ENCODE measurements at regions not wholly inside any gene's neighbourhood (a gene's known extent, or its start where the extent isn't known, plus 50 kb on each side); places are given as distances from the start of the nearest gene placed in this dataset.
"Not testable (repeated sequence)": the region's sequence is repeated elsewhere in the genome, so short reads cannot be mapped to it uniquely, and the experiment has no call there.

DNA sequence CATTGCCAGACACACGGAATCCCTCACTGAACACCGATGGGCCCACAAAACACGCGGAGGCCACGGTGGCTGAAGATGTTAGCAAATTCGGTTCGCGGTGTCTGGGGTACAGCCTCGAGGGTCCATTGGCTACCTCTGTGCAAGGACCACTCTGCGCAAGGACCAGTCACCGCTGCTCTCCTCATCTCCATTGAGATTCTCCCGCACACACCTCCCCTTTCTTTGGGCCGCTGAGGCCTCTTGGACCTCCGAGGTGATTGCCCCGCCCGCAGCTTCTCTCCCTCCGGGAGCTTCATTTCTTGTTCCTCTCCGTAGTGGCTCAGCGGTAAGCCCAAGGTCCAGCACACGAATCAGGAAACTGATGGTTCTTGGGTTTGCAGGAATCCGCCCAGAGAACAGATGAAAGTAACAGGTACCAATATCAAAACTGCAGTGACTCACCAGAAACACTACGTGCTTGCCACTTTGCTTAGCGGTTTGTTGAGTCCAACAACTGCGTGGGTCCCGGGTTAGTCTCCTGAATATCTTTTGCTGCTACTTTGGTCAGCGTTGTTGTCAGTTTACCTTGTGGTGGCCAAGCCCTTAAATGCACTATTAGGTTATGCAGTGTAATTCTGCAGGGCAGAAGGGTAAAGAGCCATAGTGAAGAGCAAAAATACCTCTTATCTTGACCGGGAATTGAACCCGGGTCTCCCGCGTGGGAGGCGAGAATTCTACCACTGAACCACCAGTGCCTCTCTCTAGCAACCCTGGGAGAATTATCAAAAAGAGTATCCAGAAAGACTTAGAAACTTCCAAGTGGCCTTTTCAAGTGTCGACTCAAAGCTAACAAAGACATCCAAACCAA lies 126.8 kb downstream of the PPIAL4A start:
- TF ChIP-seq POLR2AphosphoS5 (IDR thresholded peaks at IDR 0.05); EZH2 (IDR thresholded peaks at IDR 0.05; ENCODE audit: borderline replicate concordance, insufficient read depth, low read length, poor library complexity, severe bottlenecking); EP300 (conservative IDR thresholded peaks at IDR 0.05; ENCODE audit: poor library complexity, severe bottlenecking); SMC3 (conservative IDR thresholded peaks at IDR 0.05; ENCODE audit: poor library complexity); MXI1 (conservative IDR thresholded peaks at IDR 0.05; ENCODE audit: poor library complexity, severe bottlenecking); TAF1 (IDR thresholded peaks at IDR 0.05; ENCODE audit: low read depth): not testable (repeated sequence)
- TF ChIP-seq, protein P1, sequence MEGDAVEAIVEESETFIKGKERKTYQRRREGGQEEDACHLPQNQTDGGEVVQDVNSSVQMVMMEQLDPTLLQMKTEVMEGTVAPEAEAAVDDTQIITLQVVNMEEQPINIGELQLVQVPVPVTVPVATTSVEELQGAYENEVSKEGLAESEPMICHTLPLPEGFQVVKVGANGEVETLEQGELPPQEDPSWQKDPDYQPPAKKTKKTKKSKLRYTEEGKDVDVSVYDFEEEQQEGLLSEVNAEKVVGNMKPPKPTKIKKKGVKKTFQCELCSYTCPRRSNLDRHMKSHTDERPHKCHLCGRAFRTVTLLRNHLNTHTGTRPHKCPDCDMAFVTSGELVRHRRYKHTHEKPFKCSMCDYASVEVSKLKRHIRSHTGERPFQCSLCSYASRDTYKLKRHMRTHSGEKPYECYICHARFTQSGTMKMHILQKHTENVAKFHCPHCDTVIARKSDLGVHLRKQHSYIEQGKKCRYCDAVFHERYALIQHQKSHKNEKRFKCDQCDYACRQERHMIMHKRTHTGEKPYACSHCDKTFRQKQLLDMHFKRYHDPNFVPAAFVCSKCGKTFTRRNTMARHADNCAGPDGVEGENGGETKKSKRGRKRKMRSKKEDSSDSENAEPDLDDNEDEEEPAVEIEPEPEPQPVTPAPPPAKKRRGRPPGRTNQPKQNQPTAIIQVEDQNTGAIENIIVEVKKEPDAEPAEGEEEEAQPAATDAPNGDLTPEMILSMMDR (IDR thresholded peaks at IDR 0.05; ENCODE audit: poor library complexity, severe bottlenecking) = not testable (repeated sequence)
- TF ChIP-seq, protein P2, sequence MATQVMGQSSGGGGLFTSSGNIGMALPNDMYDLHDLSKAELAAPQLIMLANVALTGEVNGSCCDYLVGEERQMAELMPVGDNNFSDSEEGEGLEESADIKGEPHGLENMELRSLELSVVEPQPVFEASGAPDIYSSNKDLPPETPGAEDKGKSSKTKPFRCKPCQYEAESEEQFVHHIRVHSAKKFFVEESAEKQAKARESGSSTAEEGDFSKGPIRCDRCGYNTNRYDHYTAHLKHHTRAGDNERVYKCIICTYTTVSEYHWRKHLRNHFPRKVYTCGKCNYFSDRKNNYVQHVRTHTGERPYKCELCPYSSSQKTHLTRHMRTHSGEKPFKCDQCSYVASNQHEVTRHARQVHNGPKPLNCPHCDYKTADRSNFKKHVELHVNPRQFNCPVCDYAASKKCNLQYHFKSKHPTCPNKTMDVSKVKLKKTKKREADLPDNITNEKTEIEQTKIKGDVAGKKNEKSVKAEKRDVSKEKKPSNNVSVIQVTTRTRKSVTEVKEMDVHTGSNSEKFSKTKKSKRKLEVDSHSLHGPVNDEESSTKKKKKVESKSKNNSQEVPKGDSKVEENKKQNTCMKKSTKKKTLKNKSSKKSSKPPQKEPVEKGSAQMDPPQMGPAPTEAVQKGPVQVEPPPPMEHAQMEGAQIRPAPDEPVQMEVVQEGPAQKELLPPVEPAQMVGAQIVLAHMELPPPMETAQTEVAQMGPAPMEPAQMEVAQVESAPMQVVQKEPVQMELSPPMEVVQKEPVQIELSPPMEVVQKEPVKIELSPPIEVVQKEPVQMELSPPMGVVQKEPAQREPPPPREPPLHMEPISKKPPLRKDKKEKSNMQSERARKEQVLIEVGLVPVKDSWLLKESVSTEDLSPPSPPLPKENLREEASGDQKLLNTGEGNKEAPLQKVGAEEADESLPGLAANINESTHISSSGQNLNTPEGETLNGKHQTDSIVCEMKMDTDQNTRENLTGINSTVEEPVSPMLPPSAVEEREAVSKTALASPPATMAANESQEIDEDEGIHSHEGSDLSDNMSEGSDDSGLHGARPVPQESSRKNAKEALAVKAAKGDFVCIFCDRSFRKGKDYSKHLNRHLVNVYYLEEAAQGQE (IDR thresholded peaks at IDR 0.05; ENCODE audit: borderline replicate concordance) = not testable (repeated sequence)
